ENCODE measurements at regions not wholly inside any gene's neighbourhood (a gene's known extent, or its start where the extent isn't known, plus 50 kb on each side); places are given as distances from the start of the nearest gene placed in this dataset.
"Not testable (repeated sequence)": the region's sequence is repeated elsewhere in the genome, so short reads cannot be mapped to it uniquely, and the experiment has no call there.

DNA sequence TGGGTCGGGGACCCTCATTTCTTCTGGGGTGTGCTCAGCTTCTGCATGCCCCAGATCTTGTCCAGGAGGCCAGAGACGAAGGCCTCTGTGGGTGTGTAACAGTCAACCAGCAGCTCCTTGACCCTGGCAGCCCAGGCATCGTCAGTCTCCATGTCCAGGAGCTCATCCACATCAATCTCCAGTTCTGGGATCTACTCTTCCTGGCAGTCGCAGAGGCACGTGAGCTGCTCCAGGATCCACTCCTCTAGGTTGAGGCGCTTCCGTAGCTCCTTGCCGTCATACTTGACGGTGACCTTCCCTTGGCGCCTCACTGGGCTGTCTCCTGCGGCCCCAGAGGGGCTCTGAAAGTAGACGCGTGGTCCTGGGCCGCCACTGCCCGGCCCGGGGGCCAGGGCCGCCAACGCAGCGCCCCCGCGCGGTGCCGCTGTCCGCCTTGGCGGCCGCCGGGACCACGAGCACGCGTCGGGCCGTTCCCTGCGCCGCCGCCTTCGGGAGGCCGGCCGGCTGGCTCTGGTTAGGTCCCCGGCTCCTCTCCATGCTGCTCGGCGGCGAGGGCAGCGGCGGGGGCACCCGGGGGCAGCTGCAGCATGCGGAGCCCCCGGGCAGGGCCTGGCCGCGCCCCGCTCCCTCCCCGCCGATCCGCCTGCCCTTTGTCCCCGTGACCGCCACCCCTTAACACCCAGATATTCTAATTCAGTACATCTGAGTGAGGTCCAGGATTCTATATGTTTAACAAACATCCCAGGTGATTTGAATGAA lies 170.5 kb downstream of the SEPTIN7 start:
- peak; percentile 71 for DNase-seq (ENCODE audit: low spot score)

DNA sequence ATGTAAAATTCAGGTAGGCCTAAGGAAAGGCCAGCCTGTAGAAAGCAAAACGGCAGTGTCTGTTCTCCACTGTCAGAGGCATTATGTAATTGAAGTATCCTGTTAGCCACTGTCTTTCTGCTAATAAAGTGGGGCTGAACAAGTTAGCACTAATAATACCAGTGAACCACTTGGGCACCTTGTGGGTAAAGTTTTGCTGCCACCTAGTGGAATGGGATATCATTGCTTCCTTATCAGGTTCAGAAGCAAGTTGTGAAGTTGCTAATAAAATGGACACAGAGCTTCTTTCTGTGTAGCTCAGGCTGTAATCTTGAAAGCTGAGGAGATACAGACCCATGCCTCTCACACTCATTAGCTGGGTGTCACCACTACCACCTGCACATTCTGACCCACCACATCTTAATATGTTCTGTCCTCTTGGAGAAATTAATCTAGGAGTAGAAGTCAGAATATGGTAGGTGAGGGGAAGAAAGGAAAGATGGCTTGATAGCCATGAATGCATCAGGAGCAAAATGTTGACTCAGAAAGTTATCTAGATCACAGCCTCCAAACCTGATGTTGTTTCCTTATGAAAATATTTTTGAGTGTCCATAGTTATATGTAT lies 175.1 kb downstream of the SEPTIN7 start:
- DNase-seq (ENCODE audit: low spot score): peak; percentile 40

GRCh38 chr7:35978816-35979640 lies 174.0 kb upstream of the EEPD1 start:
- DNase-seq (ENCODE audit: low spot score): not testable (repeated sequence)

GRCh38 chr7:35982600-35982999 lies 170.5 kb upstream of the EEPD1 start:
- DNase-seq (ENCODE audit: low spot score): no peak

GRCh38 chr7:35983626-35984025 lies 169.4 kb upstream of the EEPD1 start:
- no peak for DNase-seq (ENCODE audit: low spot score)

DNA sequence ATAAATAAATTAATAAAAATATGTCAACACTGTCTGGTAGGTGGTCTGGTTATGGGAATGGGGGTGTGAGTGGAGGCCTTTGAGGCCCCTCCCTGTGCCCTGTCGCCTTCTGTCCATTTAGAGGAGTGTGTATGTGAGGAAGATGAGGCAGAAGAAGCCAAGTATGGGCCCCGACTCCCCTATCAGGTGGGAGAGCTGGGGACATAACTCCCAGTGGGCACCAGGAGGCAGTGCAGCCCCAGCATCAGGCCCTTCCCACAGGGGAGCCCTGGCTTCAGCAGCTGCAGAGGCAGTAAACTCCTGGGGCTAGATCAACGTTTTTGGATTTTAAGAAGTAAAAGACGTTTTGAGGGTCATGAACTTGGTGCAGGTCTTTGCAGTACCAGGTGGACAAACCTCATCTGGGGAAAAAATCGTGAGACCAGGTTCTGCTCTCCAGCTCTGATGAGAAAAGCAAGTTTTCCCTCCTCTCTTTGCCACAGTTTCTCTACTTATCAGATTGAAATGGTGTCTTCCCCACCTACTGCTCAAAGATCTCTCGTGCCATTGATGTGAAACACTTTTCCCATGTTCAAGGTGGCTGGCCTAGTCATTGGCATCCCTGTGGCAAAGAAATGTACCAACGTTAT lies 167.8 kb upstream of the EEPD1 start:
- peak; percentile 92 for DNase-seq (ENCODE audit: low spot score)

GRCh38 chr7:35987016-35987415 lies 166.0 kb upstream of the EEPD1 start:
- DNase-seq (ENCODE audit: low spot score): no peak

- no peak for DNase-seq (ENCODE audit: low spot score)
These were observed 164.9 kb upstream of the EEPD1 start for GRCh38 chr7:35988105-35988504.

DNA sequence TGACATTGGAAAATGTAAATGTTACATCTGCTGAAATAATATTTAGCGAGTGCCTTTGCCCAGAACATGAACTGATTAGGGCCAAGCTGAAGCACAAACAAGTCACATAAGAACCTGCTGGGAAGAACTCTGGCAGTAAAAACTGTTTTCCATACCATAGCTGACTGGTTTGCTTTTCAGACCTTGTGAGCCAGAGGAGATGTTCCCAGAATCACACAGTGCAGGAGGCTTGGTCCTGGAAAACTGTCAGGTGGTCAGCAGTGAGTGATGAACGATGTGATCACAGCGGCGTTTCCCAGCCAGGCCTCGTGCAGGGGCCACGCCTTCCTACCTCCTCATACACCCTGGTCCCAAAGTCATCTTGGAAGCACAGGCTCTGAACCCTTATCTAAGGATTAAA lies 164.2 kb upstream of the EEPD1 start:
- no peak for DNase-seq (ENCODE audit: low spot score)

- DNase-seq (ENCODE audit: low spot score): no peak
These were observed 161.4 kb upstream of the EEPD1 start for GRCh38 chr7:35991511-35992232.

DNA sequence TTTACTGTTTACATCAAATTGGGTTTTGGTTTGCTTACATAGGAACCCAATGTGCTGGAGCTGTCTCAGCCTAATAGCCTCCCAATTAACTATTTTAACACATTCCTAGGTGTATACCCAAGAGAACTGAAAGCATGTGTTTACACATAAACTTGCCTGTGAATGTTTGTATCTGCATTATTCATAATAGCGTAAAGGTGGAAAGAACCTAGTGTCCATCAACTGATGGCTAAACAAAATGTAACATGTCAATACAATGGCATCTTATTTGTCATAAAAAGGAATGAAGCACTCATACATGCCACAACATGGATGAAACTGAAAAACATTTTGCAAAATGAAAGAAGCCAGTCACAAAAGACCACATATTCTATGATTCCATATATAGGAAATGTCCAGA lies 160.6 kb upstream of the EEPD1 start:
- DNase-seq (ENCODE audit: low spot score): no peak

GRCh38 chr7:35993113-35993512 lies 159.9 kb upstream of the EEPD1 start:
- no peak for DNase-seq (ENCODE audit: low spot score)

DNA sequence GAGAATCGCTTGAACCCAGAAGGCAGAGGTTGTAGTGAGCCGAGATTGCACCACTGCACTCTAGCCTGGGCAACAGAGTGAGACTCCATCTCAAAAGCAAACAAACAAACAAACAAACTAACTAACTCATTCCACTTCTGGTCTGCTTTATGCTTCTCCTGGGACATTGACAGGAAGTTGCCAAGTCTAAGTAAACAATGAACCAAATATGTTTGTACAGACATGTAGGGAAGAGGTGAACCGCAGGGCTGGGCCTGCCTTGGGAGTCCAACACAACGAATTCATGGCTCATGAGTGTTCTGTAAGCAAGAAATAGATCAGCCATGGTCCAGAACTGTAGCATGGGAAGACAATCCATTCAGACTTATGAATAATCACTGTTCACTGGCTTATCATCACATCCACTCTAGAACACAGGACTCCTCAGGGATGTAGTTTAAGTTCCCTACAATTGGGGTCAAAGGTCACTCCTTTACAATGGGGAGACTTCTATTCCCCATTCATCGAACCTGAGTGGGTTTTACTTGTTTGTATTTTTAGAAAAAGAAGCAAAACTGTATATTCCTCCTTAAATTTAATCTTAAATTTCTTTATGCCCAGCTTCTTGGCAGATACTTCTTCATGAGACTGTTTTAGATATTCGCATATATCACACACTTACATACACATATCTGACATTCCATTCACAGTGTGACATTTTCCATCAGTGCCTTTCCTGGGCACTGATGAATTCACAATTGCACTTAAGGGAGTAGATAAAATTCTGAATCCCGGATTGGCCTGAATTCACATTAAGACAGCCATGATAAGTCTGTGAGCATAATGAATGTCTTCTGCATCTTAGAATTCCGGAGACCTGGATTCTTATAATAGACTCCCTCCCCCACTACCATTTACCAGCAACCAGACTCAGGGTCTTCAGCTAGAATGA lies 159.1 kb upstream of the EEPD1 start:
- no peak for DNase-seq (ENCODE audit: low spot score)

- no peak for DNase-seq (ENCODE audit: low spot score)
These were observed 157.7 kb upstream of the EEPD1 start for GRCh38 chr7:35995334-35995733.

- DNase-seq (ENCODE audit: low spot score): no peak
These were observed 154.6 kb upstream of the EEPD1 start for GRCh38 chr7:35998481-35998880.

- DNase-seq (ENCODE audit: low spot score): no peak
These were observed 151.5 kb upstream of the EEPD1 start for GRCh38 chr7:36001546-36001945.

- no peak for DNase-seq (ENCODE audit: low spot score)
These were observed 150.2 kb upstream of the EEPD1 start for GRCh38 chr7:36002900-36003299.

DNA sequence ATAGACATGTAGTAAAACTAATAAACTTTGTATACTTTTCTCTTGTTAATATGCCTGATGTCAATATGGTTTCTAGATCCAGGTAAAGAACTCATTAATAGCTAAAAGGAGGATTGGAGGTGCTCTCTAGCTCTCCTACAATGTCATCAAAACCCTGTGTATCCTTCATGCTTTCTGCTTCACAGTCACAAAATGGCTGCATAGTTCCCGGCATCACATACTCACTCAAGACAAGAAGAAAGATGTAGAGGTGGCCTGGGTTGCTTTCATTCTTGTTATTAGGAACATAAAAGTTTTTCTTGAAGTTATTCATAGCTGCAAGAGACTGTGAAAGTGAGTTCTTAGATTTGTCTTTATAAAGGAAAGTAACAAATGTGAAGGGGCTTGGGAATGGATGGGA lies 149.7 kb upstream of the EEPD1 start:
- no peak for DNase-seq (ENCODE audit: low spot score)

GRCh38 chr7:36005293-36005692 lies 147.8 kb upstream of the EEPD1 start:
- DNase-seq (ENCODE audit: low spot score): no peak

GRCh38 chr7:36005876-36006275 lies 147.2 kb upstream of the EEPD1 start:
- no peak for DNase-seq (ENCODE audit: low spot score)
